ENCODE measurements at regions not wholly inside any gene's neighbourhood (a gene's known extent, or its start where the extent isn't known, plus 50 kb on each side); places are given as distances from the start of the nearest gene placed in this dataset.

DNA sequence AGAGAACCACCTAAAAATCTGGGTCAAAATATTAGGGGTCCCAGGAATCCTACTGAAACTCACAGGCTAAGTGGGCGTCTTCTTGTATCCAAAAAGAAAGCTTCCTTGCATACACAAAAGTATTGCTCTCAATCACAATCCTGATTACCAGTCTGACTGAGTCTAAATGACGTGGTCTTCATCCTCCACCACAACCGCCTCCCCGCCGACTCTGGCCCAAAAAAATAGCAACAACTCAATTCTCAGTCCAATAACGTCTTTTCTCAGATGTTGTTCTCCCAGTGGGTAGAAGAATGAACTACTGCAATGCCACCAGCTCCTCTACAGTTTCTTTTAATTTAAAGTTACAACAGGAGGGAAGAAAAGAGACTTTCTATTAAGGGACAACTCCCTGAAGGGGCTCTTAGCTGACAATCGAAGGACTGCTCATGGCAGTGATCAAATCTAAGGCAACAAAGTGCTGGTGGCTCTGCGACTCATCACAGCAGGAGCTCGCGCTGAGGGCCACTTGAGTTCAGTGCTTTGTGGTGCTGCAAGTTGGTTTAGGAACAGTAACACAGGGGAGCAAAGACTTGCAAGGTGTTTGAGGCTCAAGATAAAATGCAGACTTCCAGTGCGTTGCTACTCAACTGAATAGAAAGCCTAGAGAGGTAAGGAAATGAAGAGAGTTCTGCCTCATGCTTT lies 394.1 kb downstream of the BCAT1 start:
- DNase-seq: peak; percentile 56

- no peak for DNase-seq
Observed at GRCh38 chr12:24553259-24553658, 395.6 kb downstream of the BCAT1 start.

- DNase-seq: no peak
Observed at GRCh38 chr12:24551163-24551786, 397.6 kb downstream of the BCAT1 start.

- no peak for DNase-seq
Observed at GRCh38 chr12:24550609-24551008, 398.3 kb downstream of the BCAT1 start.

GRCh38 chr12:24546661-24547060 lies 402.2 kb downstream of the BCAT1 start:
- DNase-seq: no peak

GRCh38 chr12:24546084-24546483 lies 402.8 kb downstream of the BCAT1 start:
- DNase-seq: no peak

GRCh38 chr12:24544368-24544767 lies 404.5 kb downstream of the BCAT1 start:
- DNase-seq: no peak

- DNase-seq: no peak
Observed at GRCh38 chr12:24541193-24541871, 407.6 kb downstream of the BCAT1 start.

GRCh38 chr12:24539646-24540045 lies 409.3 kb downstream of the BCAT1 start:
- DNase-seq: no peak

GRCh38 chr12:24537083-24537860 lies 411.6 kb downstream of the BCAT1 start:
- DNase-seq: no peak

DNA sequence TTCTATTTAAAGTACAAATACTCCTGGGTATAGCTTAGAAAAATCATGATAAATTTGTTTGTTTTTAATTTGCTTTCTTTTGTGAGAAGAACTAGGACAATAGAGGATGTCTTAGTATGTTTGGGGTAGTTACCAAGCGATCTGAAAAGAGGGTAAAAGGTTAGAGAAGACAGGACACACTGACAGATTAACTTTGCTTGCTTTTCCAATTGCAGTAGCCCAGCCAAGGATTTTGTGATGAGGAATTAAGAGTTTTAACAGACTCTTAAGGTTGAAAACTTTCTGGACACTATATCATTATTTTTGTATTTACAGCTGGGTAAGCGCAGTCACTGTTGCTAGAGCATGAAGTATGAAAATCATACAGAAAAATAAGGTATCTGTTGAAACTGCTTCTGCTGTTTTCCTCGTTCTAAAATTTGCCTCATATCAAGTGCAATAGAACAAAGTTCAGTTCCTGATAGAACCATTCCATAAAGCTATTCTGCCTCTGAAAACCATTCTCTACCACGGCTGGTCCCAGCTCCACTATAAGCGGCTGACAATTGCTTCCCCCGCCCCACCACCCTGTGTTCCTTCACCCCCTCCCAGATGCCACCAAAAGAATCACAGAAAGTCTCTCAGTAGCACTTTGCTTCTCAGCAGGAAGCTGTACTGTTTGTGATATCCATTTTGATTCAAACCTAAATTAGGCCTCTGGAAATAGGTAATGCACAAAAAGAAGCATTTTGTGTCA lies 413.4 kb downstream of the BCAT1 start:
- DNase-seq: no peak

- no peak for DNase-seq
Observed at GRCh38 chr12:24534622-24535021, 414.3 kb downstream of the BCAT1 start.

DNA sequence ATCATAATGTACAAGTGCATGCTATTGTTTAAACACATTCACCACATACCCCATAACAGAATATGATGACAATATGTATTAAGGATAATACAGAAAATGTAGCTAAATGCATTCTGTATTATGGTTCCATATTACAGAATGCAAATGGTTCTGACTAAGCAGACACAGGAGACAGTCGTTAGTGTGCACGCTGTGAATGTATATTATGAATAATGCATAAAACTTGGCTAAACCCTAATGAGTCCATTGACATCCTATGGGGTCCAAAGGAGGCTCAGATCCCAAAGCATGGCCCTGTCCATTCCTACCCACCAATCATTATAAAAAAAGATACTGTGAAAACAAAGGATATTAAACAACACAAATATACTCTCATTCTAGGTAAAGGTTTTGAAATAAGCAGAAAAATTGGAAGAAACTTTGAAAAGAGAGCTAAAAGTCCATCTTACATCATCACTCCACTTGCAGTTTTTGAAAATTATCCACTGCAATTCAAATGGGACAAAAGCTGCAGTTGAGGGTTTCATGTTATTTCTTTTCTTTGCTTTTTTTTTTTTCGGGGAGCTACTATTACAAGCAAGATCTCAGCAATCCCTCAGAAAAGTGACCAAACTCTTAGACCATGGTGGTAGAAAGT lies 415.1 kb downstream of the BCAT1 start:
- no peak for DNase-seq

- no peak for DNase-seq
Observed at GRCh38 chr12:24530689-24531088, 418.2 kb downstream of the BCAT1 start.

DNA sequence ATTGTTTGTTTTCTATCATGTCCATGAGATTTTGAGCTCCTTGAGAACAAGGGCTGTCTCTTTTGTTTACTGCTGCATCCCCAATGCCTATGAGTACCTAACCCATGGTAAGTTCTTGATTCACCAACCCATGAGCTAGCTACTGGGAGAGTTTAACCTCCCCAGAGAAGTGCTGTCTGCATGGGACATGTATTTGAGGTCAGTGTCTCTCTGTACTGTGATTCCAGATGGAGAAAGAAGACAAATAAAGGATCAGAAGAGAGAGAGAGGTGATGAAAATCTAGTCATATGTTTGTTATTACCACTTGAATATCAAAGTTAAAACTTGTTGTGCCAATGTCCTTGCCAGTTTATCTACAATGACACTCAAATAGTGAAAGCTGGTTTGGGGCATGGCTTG lies 421.8 kb downstream of the BCAT1 start:
- DNase-seq: no peak

- DNase-seq: no peak
Observed at GRCh38 chr12:24522736-24523135, 426.2 kb downstream of the BCAT1 start.

- no peak for DNase-seq
Observed at GRCh38 chr12:24519759-24520158, 429.1 kb downstream of the BCAT1 start.

GRCh38 chr12:24517000-24517399 lies 431.9 kb downstream of the BCAT1 start:
- no peak for DNase-seq

DNA sequence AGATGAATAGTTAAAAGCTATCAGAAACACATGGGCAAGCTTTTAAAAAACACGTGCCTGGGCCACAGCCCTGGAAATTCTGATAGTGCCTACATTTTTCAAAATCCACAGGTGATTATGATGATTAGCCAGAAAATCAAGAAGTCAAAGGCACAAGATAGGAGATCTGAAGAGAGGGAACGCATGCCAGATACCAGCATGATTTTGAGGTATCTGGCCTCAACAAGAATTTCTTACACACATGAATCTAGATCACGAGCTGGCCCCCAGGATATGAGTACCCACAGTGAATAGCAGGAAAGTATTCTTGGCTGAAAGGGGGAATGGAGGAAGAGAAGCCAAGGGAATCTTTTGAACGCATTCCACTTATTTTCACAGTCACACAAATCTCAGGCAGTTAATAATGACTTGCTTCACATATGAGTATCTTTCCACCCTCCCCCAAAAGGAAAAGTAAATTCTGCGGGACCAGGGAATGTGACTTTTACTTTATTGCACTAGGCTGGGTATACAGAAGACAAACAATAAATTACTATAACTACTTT lies 438.2 kb downstream of the BCAT1 start:
- no peak for DNase-seq

GRCh38 chr12:24507827-24508226 lies 441.1 kb downstream of the BCAT1 start:
- no peak for DNase-seq

- DNase-seq: no peak
Observed at GRCh38 chr12:24505366-24506015, 443.4 kb downstream of the BCAT1 start.

Measured in NCI-H187 treated with DMSO at 0.1 percent for 48 hours (cell line).